A549 (cell line): ENCODE measurements at regions not wholly inside any gene's neighbourhood (a gene's known extent, or its start where the extent isn't known, plus 50 kb on each side); places are given as distances from the start of the nearest gene placed in this dataset.

Experiments
- CTCF ChIP-seq: fragments of >200 bp; sonication (Bioruptor Twin); formaldehyde crosslinking; IDR thresholded peaks from 3 replicates; pipeline ENCODE4 v1.5.1; 2016
- E2F6 ChIP-seq: IDR thresholded peaks from 2 replicates; pipeline ENCODE4 v1.6.1; 2012; ENCODE audit warnings: low read depth, borderline replicate concordance
- ESRRA ChIP-seq: fragments of 150-350 bp; IDR thresholded peaks from 2 replicates; pipeline ENCODE4 v1.6.1; 2014; ENCODE audit warnings: mild to moderate bottlenecking, low read length, borderline replicate concordance
- MYC ChIP-seq: IDR thresholded peaks from 2 replicates; pipeline ENCODE4 v1.6.1; 2012; ENCODE audit warnings: mild to moderate bottlenecking, inconsistent platforms, low read length, improper control_type of control experiment, borderline replicate concordance
- NR3C1 ChIP-seq: fragments of >200 bp; sonication (Bioruptor Twin); formaldehyde crosslinking; IDR thresholded peaks from 3 replicates; pipeline ENCODE4 v1.6.1; 2017
- POLR2A ChIP-seq: IDR thresholded peaks from 2 replicates; pipeline ENCODE4 v1.6.1; 2012; ENCODE audit warnings: mild to moderate bottlenecking, low read length
- RFX5 ChIP-seq: fragments of 450-650 bp; IDR thresholded peaks from 2 replicates; pipeline ENCODE4 v1.7.1; 2014; ENCODE audit warnings: antibody characterized with exemption, mild to moderate bottlenecking, moderate library complexity
- USF2 ChIP-seq: fragments of 450-650 bp; IDR thresholded peaks from 2 replicates; pipeline ENCODE4 v1.6.1; 2014; ENCODE audit warnings: antibody characterized with exemption

- TF ChIP-seq RFX5 = no peak
- TF ChIP-seq CTCF = no peak
- no peak for TF ChIP-seq MYC
- no peak for TF ChIP-seq ESRRA
- no peak for TF ChIP-seq USF2
- no peak for TF ChIP-seq E2F6
- TF ChIP-seq POLR2A = no peak
- TF ChIP-seq NR3C1 = no peak
These were observed 149.0 kb upstream of the UNC5B start for GRCh38 chr10:71063401-71063800.
